Neural cell (in vitro differentiated cells): ENCODE measurements at regions not wholly inside any gene's neighbourhood (a gene's known extent, or its start where the extent isn't known, plus 50 kb on each side); places are given as distances from the start of the nearest gene placed in this dataset.

Experiments used
- H2AFZ ChIP-seq: fragments of 200-600, 300-800 bp; sonication (generic), shearing (Covaris generic); 2 replicates; pipeline ENCODE4 v1.6.0; 2014; ENCODE audit warnings: low read depth, mild to moderate bottlenecking, antibody characterized with exemption, low read length, moderate library complexity
- H3F3A ChIP-seq: fragments of 200-600 bp; shearing (Covaris generic); 2 replicates; pipeline ENCODE4 v1.6.1; 2016; ENCODE audit warnings: mild to moderate bottlenecking, moderate library complexity, mixed read lengths, antibody characterized with exemption, low read length; ENCODE audit not compliant: insufficient read depth, poor library complexity, severe bottlenecking
- H3K27ac ChIP-seq: fragments of 200-600, 300-800 bp; sonication (generic), shearing (Covaris generic); 2 replicates; pipeline ENCODE4 v1.5.1; 2014; ENCODE audit warnings: mild to moderate bottlenecking, low read length, moderate library complexity
- H3K27me3 ChIP-seq: fragments of 300-800, 200-600 bp; sonication (generic), shearing (Covaris generic); 2 replicates; pipeline ENCODE4 v1.6.0; 2014; ENCODE audit warnings: mild to moderate bottlenecking, low read depth, low read length, moderate library complexity; ENCODE audit not compliant: insufficient read depth
- H3K36me3 ChIP-seq: fragments of 300-800, 200-600 bp; sonication (generic), shearing (Covaris generic); 2 replicates; pipeline ENCODE4 v1.5.1; 2014; ENCODE audit warnings: mild to moderate bottlenecking, antibody characterized with exemption, low read length, moderate library complexity; ENCODE audit not compliant: insufficient read depth
- H3K4me2 ChIP-seq: fragments of 300-800, 200-600 bp; sonication (generic), shearing (Covaris generic); 2 replicates; pipeline ENCODE4 v1.6.0; 2014; ENCODE audit warnings: mild to moderate bottlenecking, low read length
- H3K4me3 ChIP-seq: fragments of 300-800, 200-600 bp; sonication (generic), shearing (Covaris generic); 2 replicates; pipeline ENCODE4 v1.5.1; 2014; ENCODE audit warnings: mild to moderate bottlenecking, low read length, moderate library complexity
- H3K79me2 ChIP-seq: fragments of 200-600 bp; shearing (Covaris generic); replicated peaks from 2 replicates; pipeline ENCODE4 v1.6.0; 2014; ENCODE audit warnings: mild to moderate bottlenecking, low read length, moderate library complexity; ENCODE audit not compliant: insufficient read depth
- H3K9ac ChIP-seq: fragments of 300-800, 200-600 bp; sonication (generic), shearing (Covaris generic); 2 replicates; pipeline ENCODE4 v1.6.1; 2016; ENCODE audit warnings: mild to moderate bottlenecking, low read length, mixed read lengths
- H3K9me2 ChIP-seq: fragments of 200-600 bp; shearing (Covaris generic); 2 replicates; pipeline ENCODE4 v1.6.1; 2016; ENCODE audit warnings: mild to moderate bottlenecking, low read length, mixed read lengths; ENCODE audit not compliant: insufficient read depth
- H3K9me3 ChIP-seq: fragments of 200-600, 300-800 bp; sonication (generic), shearing (Covaris generic); 2 replicates; pipeline ENCODE4 v1.6.1; 2016; ENCODE audit warnings: mild to moderate bottlenecking, mixed run types, low read length, moderate library complexity, mixed read lengths
- H4K20me1 ChIP-seq: fragments of 200-600 bp; shearing (Covaris generic); 2 replicates; pipeline ENCODE4 v1.6.1; 2016; ENCODE audit warnings: mild to moderate bottlenecking, mixed run types; ENCODE audit not compliant: insufficient read depth
- CTCF ChIP-seq: fragments of 450-650 bp; IDR thresholded peaks from 2 replicates; pipeline ENCODE4 v1.5.1; 2014; ENCODE audit warnings: antibody characterized with exemption, mild to moderate bottlenecking, moderate library complexity; ENCODE audit not compliant: poor library complexity, severe bottlenecking
- EP300 ChIP-seq: fragments of 450-650 bp; conservative IDR thresholded peaks from 2 replicates; pipeline ENCODE4 v1.6.1; 2014; ENCODE audit warnings: antibody characterized with exemption, mild to moderate bottlenecking, moderate library complexity; ENCODE audit not compliant: poor library complexity, severe bottlenecking
- EZH2 ChIP-seq: fragments of 200-600, 300-800 bp; shearing (Covaris generic), sonication (generic); IDR thresholded peaks from 2 replicates; pipeline ENCODE4 v1.6.1; 2014; ENCODE audit warnings: antibody characterized with exemption, low read length, borderline replicate concordance, mild to moderate bottlenecking; ENCODE audit not compliant: insufficient read depth, poor library complexity, severe bottlenecking
- MXI1 ChIP-seq: fragments of 450-650 bp; conservative IDR thresholded peaks from 2 replicates; pipeline ENCODE4 v1.6.1; 2014; ENCODE audit warnings: antibody characterized with exemption, mild to moderate bottlenecking; ENCODE audit not compliant: poor library complexity, severe bottlenecking
- POLR2AphosphoS5 ChIP-seq: IDR thresholded peaks from 2 replicates; pipeline ENCODE4 v1.6.1; 2012
- RAD21 ChIP-seq: fragments of 450-650 bp; conservative IDR thresholded peaks from 2 replicates; pipeline ENCODE4 v1.6.1; 2014; ENCODE audit warnings: antibody characterized with exemption, mild to moderate bottlenecking, moderate library complexity
- REST ChIP-seq: IDR thresholded peaks from 2 replicates; pipeline ENCODE4 v1.6.1; 2012; ENCODE audit warnings: borderline replicate concordance
- SMC3 ChIP-seq: fragments of 450-650 bp; conservative IDR thresholded peaks from 2 replicates; pipeline ENCODE4 v1.6.1; 2014; ENCODE audit warnings: antibody characterized with exemption, mild to moderate bottlenecking, moderate library complexity; ENCODE audit not compliant: poor library complexity
- TAF1 ChIP-seq: IDR thresholded peaks from 2 replicates; pipeline ENCODE4 v1.6.1; 2012; ENCODE audit warnings: low read depth

- H3K9ac ChIP-seq, result no peak overlapping the region
- H3K27me3 ChIP-seq, result no peaks in the 10 kb centered on the region
- no peak overlapping the region for H3K4me2 ChIP-seq
- no peaks in the 10 kb centered on the region for H3K9me2 ChIP-seq
- H3K36me3 ChIP-seq, result no peaks in the 10 kb centered on the region
- H3K27ac ChIP-seq, result no peak overlapping the region
- no peaks in the 10 kb centered on the region for H3K9me3 ChIP-seq
- H3K4me3 ChIP-seq, result no peak overlapping the region
- no peak overlapping the region for H2AFZ ChIP-seq
- no peaks in the 10 kb centered on the region for H3K79me2 ChIP-seq
- H3F3A ChIP-seq, result no peaks in the 10 kb centered on the region
- H4K20me1 ChIP-seq, result no peaks in the 10 kb centered on the region
- TF ChIP-seq SMC3, result no peak
- no peak for TF ChIP-seq RAD21
- no peak for TF ChIP-seq TAF1
- no peak for TF ChIP-seq POLR2AphosphoS5
Measured at GRCh38 chr2:226330206-226330605, 469.4 kb downstream of the IRS1 start.

- no peak overlapping the region for H3K27ac ChIP-seq
Measured at GRCh38 chr2:226329180-226329579, 470.4 kb downstream of the IRS1 start.

GRCh38 chr2:226327830-226328229, 471.8 kb downstream of the IRS1 start:
- Histone ChIP-seq H2AFZ (no peak overlapping the region), H3K79me2 (no peaks in the 10 kb centered on the region), H3K9me3 (no peaks in the 10 kb centered on the region), H3K36me3 (no peaks in the 10 kb centered on the region), H3K9me2 (no peaks in the 10 kb centered on the region), H3K27me3 (no peaks in the 10 kb centered on the region), H3K4me3 (no peak overlapping the region), H3F3A (no peaks in the 10 kb centered on the region), H4K20me1 (no peaks in the 10 kb centered on the region), H3K27ac (no peak overlapping the region), H3K4me2 (no peak overlapping the region), H3K9ac (no peak overlapping the region)
- TF ChIP-seq REST (no peak), RAD21 (no peak), POLR2AphosphoS5 (no peak), TAF1 (no peak), EZH2 (no peak), SMC3 (no peak), EP300 (no peak), CTCF (no peak), MXI1 (no peak)

More at GRCh38 chr2:226329180-226329579, 470.4 kb downstream of the IRS1 start:
- Histone ChIP-seq H3K79me2 (no peaks in the 10 kb centered on the region), H3K9ac (no peak overlapping the region), H3K4me3 (no peak overlapping the region), H3F3A (no peaks in the 10 kb centered on the region), H3K27me3 (no peaks in the 10 kb centered on the region), H3K4me2 (no peak overlapping the region), H2AFZ (no peak overlapping the region), H3K9me3 (no peaks in the 10 kb centered on the region), H3K9me2 (no peaks in the 10 kb centered on the region), H3K36me3 (no peaks in the 10 kb centered on the region), H4K20me1 (no peaks in the 10 kb centered on the region)
- TF ChIP-seq POLR2AphosphoS5 (no peak), MXI1 (no peak), RAD21 (no peak), EP300 (no peak)
